RWPE2 (cell line): ENCODE measurements at regions not wholly inside any gene's neighbourhood (a gene's known extent, or its start where the extent isn't known, plus 50 kb on each side); places are given as distances from the start of the nearest gene placed in this dataset.

Experiments used
- ATAC-seq: fragments of 200-7000 bp; cut with Tn5 transposase; 3 replicates; pipeline ENCODE4 v1.9.1; 2021; ENCODE audit warnings: low read depth
- DNase-seq: peaks from one replicate; pipeline ENCODE4 v3.0.0-alpha.2; 2020; ENCODE audit warnings: low spot score
- H3K27ac ChIP-seq: fragments of 450-650 bp; 2 replicates; pipeline ENCODE4 v1.5.1; 2017; ENCODE audit warnings: mild to moderate bottlenecking; ENCODE audit not compliant: poor library complexity, severe bottlenecking
- H3K27me3 ChIP-seq: fragments of 250-450 bp; sonication (Bioruptor Pico); 2 replicates; pipeline ENCODE4 v1.5.1; 2021; ENCODE audit warnings: mild to moderate bottlenecking, moderate library complexity; ENCODE audit not compliant: insufficient read depth, poor library complexity, severe bottlenecking
- H3K36me3 ChIP-seq: fragments of 250-450 bp; sonication (Bioruptor Pico); 2 replicates; pipeline ENCODE4 v1.5.1; 2020; ENCODE audit warnings: low read depth, mild to moderate bottlenecking, moderate library complexity
- H3K4me1 ChIP-seq: fragments of 250-450 bp; sonication (Bioruptor Pico); 2 replicates; pipeline ENCODE4 v1.5.1; 2021; ENCODE audit warnings: mild to moderate bottlenecking, moderate library complexity; ENCODE audit not compliant: insufficient read depth, poor library complexity, severe bottlenecking
- H3K4me3 ChIP-seq: fragments of 250-450 bp; sonication (Bioruptor Pico); 2 replicates; pipeline ENCODE4 v1.5.1; 2021; ENCODE audit warnings: mild to moderate bottlenecking, moderate library complexity; ENCODE audit not compliant: severe bottlenecking
- H3K9me3 ChIP-seq: fragments of 250-450 bp; sonication (Bioruptor Pico); 2 replicates; pipeline ENCODE4 v1.5.1; 2021; ENCODE audit warnings: mild to moderate bottlenecking, moderate library complexity; ENCODE audit not compliant: severe bottlenecking
- TF ChIP-seq, protein P1 (sequence below): fragments of 450-650 bp; IDR thresholded peaks from one replicate; pipeline ENCODE4 v1.5.1; 2017; ENCODE audit warnings: mild to moderate bottlenecking, moderate library complexity; ENCODE audit not compliant: poor library complexity, severe bottlenecking

GRCh38 chr9:2972475-2972874 is 128.6 kb upstream of the PUM3 start:
- TF ChIP-seq, protein P1, sequence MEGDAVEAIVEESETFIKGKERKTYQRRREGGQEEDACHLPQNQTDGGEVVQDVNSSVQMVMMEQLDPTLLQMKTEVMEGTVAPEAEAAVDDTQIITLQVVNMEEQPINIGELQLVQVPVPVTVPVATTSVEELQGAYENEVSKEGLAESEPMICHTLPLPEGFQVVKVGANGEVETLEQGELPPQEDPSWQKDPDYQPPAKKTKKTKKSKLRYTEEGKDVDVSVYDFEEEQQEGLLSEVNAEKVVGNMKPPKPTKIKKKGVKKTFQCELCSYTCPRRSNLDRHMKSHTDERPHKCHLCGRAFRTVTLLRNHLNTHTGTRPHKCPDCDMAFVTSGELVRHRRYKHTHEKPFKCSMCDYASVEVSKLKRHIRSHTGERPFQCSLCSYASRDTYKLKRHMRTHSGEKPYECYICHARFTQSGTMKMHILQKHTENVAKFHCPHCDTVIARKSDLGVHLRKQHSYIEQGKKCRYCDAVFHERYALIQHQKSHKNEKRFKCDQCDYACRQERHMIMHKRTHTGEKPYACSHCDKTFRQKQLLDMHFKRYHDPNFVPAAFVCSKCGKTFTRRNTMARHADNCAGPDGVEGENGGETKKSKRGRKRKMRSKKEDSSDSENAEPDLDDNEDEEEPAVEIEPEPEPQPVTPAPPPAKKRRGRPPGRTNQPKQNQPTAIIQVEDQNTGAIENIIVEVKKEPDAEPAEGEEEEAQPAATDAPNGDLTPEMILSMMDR, result no peak
- no peaks in the 10 kb centered on the region for H3K27me3 ChIP-seq
- H3K4me1 ChIP-seq, result no peaks in the 10 kb centered on the region
- ATAC-seq, result no peak
- peaks cover 3% of the 10 kb centered on the region for H3K9me3 ChIP-seq
- H3K27ac ChIP-seq, result no peak overlapping the region
- DNase-seq, result no peak
- H3K36me3 ChIP-seq, result no peaks in the 10 kb centered on the region
- H3K4me3 ChIP-seq, result no peak overlapping the region

DNA sequence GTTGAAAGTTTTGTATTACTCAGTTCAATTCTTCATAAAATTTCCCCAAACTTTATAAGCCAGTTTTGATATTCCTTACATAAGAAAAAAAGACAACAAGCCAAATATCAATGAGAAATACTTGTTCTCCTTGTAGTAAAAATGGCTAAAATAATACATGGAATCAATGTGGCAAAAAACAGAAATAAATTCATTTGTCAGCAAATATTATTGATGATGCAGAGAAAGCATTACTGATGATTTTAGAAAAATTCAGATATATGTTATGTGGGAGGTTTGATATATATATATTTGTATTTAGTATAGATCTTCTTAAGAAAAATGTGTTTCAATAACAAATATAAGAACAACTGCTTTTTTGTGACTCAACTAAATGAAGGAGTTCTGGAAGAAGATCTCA is 127.0 kb upstream of the PUM3 start:
- H3K27me3 ChIP-seq, result no peaks in the 10 kb centered on the region
- H3K36me3 ChIP-seq, result no peaks in the 10 kb centered on the region
- DNase-seq (no peak), ATAC-seq (no peak)
- no peak overlapping the region for H3K4me3 ChIP-seq
- TF ChIP-seq, protein P1, result no peak
- no peak overlapping the region for H3K27ac ChIP-seq
- H3K9me3 ChIP-seq, result peaks cover 3% of the 10 kb centered on the region
- H3K4me1 ChIP-seq, result no peaks in the 10 kb centered on the region

GRCh38 chr9:2967766-2968165 is 123.9 kb upstream of the PUM3 start:
- DNase-seq (no peak), ATAC-seq (peak; percentile 41; the same call in 1 of the 3 replicates)
- TF ChIP-seq, protein P1, result no peak
- Histone ChIP-seq H3K27me3 (no peaks in the 10 kb centered on the region), H3K4me1 (no peaks in the 10 kb centered on the region), H3K9me3 (no peaks in the 10 kb centered on the region), H3K4me3 (no peak overlapping the region), H3K27ac (no peak overlapping the region), H3K36me3 (no peaks in the 10 kb centered on the region)

DNA sequence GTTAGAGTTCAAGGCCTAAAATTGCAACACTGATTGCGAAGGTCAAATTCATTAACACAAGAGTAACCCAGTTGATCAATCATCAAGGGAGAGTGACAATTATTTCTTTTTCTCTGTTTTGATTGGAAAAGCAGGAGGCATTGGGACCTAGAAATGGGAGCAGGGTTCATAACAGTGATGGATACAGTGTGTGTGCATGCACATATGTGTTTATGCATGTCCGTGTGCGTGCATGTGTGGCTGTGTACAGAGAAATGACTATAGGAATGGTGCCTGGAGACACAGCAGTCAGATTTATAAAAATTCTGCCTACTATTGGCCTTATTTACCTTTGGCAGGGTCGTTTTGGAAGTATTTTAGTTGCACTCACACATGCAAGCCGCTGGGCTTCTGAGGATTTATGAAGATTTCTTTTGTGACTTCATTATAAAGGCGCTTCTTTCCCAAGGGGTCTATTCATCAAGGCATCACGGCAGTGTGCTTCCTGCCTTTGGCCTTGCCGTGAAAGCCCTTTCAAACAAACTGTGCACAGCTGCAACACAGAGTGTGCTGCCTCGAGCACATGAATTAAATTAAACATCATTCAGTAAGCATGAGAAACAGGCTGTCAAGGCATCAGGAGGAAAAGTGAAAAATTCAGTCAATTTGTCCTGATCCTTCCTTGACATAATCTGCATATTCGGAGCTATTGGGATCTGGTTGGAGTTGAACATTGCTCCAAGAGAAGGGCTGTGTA is 122.8 kb upstream of the PUM3 start:
- TF ChIP-seq, protein P1, result no peak
- Histone ChIP-seq H3K4me3 (no peak overlapping the region), H3K36me3 (no peaks in the 10 kb centered on the region), H3K27ac (no peak overlapping the region), H3K9me3 (no peaks in the 10 kb centered on the region), H3K4me1 (no peaks in the 10 kb centered on the region), H3K27me3 (no peaks in the 10 kb centered on the region)
- DNase-seq, result no peak
- no peak for ATAC-seq

DNA sequence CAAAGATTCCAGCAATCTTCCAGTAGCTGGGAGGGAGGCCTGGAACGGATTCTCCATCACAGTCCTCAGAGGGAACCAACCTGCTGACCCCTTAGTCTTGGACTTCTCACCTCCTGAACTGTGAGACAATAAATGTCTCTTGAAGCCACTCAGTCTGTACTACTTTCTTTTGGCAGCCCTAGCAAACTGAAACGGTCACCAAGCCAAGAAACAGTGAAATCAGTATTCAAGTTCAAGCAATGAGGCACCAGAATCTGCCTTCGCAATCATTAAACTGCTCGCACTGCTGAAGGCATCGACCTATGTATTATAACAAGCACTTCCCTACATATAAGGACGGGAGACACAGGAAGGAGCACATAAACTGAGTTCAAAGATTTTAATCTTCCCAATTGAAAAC is 120.6 kb upstream of the PUM3 start:
- ATAC-seq (no peak), DNase-seq (no peak)
- H3K36me3 ChIP-seq, result no peaks in the 10 kb centered on the region
- H3K4me1 ChIP-seq, result no peaks in the 10 kb centered on the region
- TF ChIP-seq, protein P1, result no peak
- H3K27me3 ChIP-seq, result no peaks in the 10 kb centered on the region
- H3K27ac ChIP-seq, result no peak overlapping the region
- H3K9me3 ChIP-seq, result no peaks in the 10 kb centered on the region
- H3K4me3 ChIP-seq, result no peak overlapping the region
